CD14-positive monocyte (primary cell): ENCODE measurements at regions not wholly inside any gene's neighbourhood (a gene's known extent, or its start where the extent isn't known, plus 50 kb on each side); places are given as distances from the start of the nearest gene placed in this dataset.

Experiments used
- DNase-seq, 3 donors: peaks; one replicate each; pipeline ENCODE4 v3.0.0-alpha.2; 2011 to 2022
- H2AFZ ChIP-seq: 2 replicates; pipeline ENCODE4 v1.6.0; 2012; ENCODE audit warnings: mild to moderate bottlenecking, low read depth, low read length, inconsistent platforms; ENCODE audit not compliant: insufficient read depth, poor library complexity, severe bottlenecking
- H3K27ac ChIP-seq, 2 donors: 1 replicate in 1 of 2; 2 replicates in 1 of 2; pipeline ENCODE4 v1.5.1; 2012 to 2013; ENCODE audit warnings: low read length in 2 of 2, control low read depth in 1 of 2, inconsistent platforms in 1 of 2, low read depth in 1 of 2, mild to moderate bottlenecking in 1 of 2
- H3K27me3 ChIP-seq, 2 donors: one replicate each; pipeline versions ENCODE4 v1.6.0 to v1.6.1; 2011 to 2013; ENCODE audit warnings: low read length in 2 of 2; ENCODE audit not compliant: control insufficient read depth in 2 of 2, insufficient read depth in 2 of 2
- H3K36me3 ChIP-seq, 2 donors: replicated peaks in 1 of 2; 1 replicate in 1 of 2; 2 replicates in 1 of 2; pipeline versions ENCODE4 v1.5.1 to v1.6.1; 2012 to 2013; ENCODE audit warnings: low read length in 2 of 2, control low read depth in 1 of 2, inconsistent platforms in 1 of 2, mild to moderate bottlenecking in 1 of 2; ENCODE audit not compliant: insufficient read depth in 2 of 2, control insufficient read depth in 1 of 2
- H3K4me1 ChIP-seq, 2 donors: 1 replicate in 1 of 2; 2 replicates in 1 of 2; pipeline versions ENCODE4 v1.5.1 to v1.6.1; 2012 to 2013; ENCODE audit warnings: low read length in 2 of 2, control low read depth in 1 of 2, inconsistent platforms in 1 of 2, mild to moderate bottlenecking in 1 of 2, moderate library complexity in 1 of 2; ENCODE audit not compliant: insufficient read depth in 2 of 2, control insufficient read depth in 1 of 2
- H3K4me2 ChIP-seq: replicated peaks from 2 replicates; pipeline ENCODE3; 2012; ENCODE audit warnings: low read length, moderate library complexity, mild to moderate bottlenecking; ENCODE audit not compliant: poor library complexity, severe bottlenecking; ENCODE audit errors: extremely low read depth
- H3K4me3 ChIP-seq, 3 experiments: fragments of 200-600 bp in 1 of 3; sonication (generic) in 1 of 3; replicated peaks in 1 of 3; 1 replicate in 2 of 3; 2 replicates in 1 of 3; pipeline ENCODE4 v1.5.1; 2011 to 2013; ENCODE audit warnings: low read length in 3 of 3, mild to moderate bottlenecking in 3 of 3, control low read depth in 2 of 3, low read depth in 2 of 3, inconsistent platforms in 1 of 3, moderate library complexity in 1 of 3
- H3K79me2 ChIP-seq: 2 replicates; pipeline ENCODE4 v1.6.0; 2012; ENCODE audit warnings: mild to moderate bottlenecking, control low read depth, inconsistent platforms, low read length, moderate library complexity; ENCODE audit not compliant: insufficient read depth
- H3K9ac ChIP-seq: 2 replicates; pipeline ENCODE4 v1.6.0; 2017; ENCODE audit warnings: low read length, mild to moderate bottlenecking; ENCODE audit not compliant: insufficient read depth, poor library complexity, severe bottlenecking
- H3K9me3 ChIP-seq, 2 donors: replicated peaks in 1 of 2; 1 replicate in 1 of 2; 2 replicates in 1 of 2; pipeline versions ENCODE4 v1.5.1 to v1.6.1; 2012 to 2013; ENCODE audit warnings: low read length in 2 of 2, control low read depth in 1 of 2; ENCODE audit not compliant: control insufficient read depth in 1 of 2, insufficient read depth in 1 of 2
- H4K20me1 ChIP-seq: 2 replicates; pipeline ENCODE4 v1.6.0; 2012; ENCODE audit warnings: mild to moderate bottlenecking, low read length, control low read depth, moderate library complexity; ENCODE audit not compliant: insufficient read depth
- H3K27ac Mint-ChIP-seq, 7 donors: one replicate each; pipeline ENCODE4 v1.8.0; 2020; ENCODE audit warnings: mild to moderate bottlenecking in 7 of 7, mixed read lengths in 7 of 7, moderate library complexity in 6 of 7, inconsistent platforms in 2 of 7
- H3K27me3 Mint-ChIP-seq, 3 donors: one replicate each; pipeline ENCODE4 v1.8.0; 2021 to 2022; ENCODE audit warnings: low read depth in 3 of 3, mild to moderate bottlenecking in 3 of 3, mixed read lengths in 3 of 3, moderate library complexity in 3 of 3, inconsistent platforms in 1 of 3
- H3K36me3 Mint-ChIP-seq, 2 donors: one replicate each; pipeline ENCODE4 v1.8.0; 2020; ENCODE audit warnings: mixed read lengths in 2 of 2, inconsistent platforms in 1 of 2, mild to moderate bottlenecking in 1 of 2
- H3K4me1 Mint-ChIP-seq: one replicate; pipeline ENCODE4 v1.8.0; 2020; ENCODE audit warnings: mild to moderate bottlenecking, mixed read lengths
- H3K4me3 Mint-ChIP-seq, 2 donors: one replicate each; pipeline ENCODE4 v1.8.0; 2020; ENCODE audit warnings: mild to moderate bottlenecking in 2 of 2, mixed read lengths in 2 of 2, moderate library complexity in 1 of 2
- H3K9me3 Mint-ChIP-seq, 7 donors: one replicate each; pipeline ENCODE4 v1.8.0; 2020 to 2022; ENCODE audit warnings: mixed read lengths in 7 of 7, mild to moderate bottlenecking in 6 of 7, moderate library complexity in 6 of 7, inconsistent platforms in 2 of 7
- WGBS: methylation state at CpG from one replicate; pipeline ENCODE4 v1.1.5; 2013; ENCODE audit warnings: missing lambda C conversion rate; ENCODE audit not compliant: insufficient coverage; 5-methylcytosine and 5-hydroxymethylcytosine counted together
- intact Hi-C, 2 donors: fragments of 100-400 bp; cut with micrococcal nuclease; formaldehyde crosslinking; loops; one replicate each; pipeline versions ENCODE4 v1.15.0 to v1.15.1; 2023
- TF ChIP-seq, protein P1 (sequence below): fragments of 200-600 bp; IDR thresholded peaks from one replicate; pipeline ENCODE4 v1.8.0; 2022; ENCODE audit warnings: antibody characterized with exemption, mild to moderate bottlenecking

DNA sequence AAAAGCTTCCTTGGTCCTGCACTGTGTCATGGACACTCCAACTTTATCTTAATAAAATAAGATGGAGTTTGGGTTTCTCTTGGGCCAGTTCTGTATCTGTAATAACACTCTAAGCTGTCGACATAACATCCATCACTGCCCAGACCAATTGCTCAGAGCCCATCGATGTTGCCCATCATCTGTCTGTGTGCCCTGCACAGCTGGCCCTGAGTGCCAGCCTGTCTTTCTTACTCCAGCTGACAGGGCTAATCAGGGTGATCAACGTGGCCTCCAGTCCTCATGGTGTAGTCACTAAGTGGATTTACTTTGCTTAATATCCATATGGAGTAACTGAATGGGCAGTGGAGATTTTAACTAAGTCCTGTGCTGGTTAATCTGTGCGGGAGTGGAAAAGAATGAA lies 419.8 kb upstream of the TPM1 start:
- Mint-ChIP-seq H3K9me3 (no peaks in the 10 kb centered on the region), H3K27ac (no peak overlapping the region), H3K36me3 (no peaks in the 10 kb centered on the region), H3K27me3 (peaks cover 0 to 1% (median 0%) of the 10 kb centered on the region in 3 donors), H3K4me3 (no peak overlapping the region), H3K4me1 (peaks cover 3% of the 10 kb centered on the region)
- DNase-seq = no peak
- intact Hi-C loops = no loop called here
- TF ChIP-seq, protein P1, sequence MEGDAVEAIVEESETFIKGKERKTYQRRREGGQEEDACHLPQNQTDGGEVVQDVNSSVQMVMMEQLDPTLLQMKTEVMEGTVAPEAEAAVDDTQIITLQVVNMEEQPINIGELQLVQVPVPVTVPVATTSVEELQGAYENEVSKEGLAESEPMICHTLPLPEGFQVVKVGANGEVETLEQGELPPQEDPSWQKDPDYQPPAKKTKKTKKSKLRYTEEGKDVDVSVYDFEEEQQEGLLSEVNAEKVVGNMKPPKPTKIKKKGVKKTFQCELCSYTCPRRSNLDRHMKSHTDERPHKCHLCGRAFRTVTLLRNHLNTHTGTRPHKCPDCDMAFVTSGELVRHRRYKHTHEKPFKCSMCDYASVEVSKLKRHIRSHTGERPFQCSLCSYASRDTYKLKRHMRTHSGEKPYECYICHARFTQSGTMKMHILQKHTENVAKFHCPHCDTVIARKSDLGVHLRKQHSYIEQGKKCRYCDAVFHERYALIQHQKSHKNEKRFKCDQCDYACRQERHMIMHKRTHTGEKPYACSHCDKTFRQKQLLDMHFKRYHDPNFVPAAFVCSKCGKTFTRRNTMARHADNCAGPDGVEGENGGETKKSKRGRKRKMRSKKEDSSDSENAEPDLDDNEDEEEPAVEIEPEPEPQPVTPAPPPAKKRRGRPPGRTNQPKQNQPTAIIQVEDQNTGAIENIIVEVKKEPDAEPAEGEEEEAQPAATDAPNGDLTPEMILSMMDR = no peak
- Histone ChIP-seq H3K4me2 (no peak overlapping the region), H3K4me1 (no peaks in the 10 kb centered on the region), H3K79me2 (no peaks in the 10 kb centered on the region), H3K36me3 (no peaks in the 10 kb centered on the region), H4K20me1 (no peaks in the 10 kb centered on the region), H3K9ac (no peak overlapping the region), H3K27ac (no peak overlapping the region), H2AFZ (no peak overlapping the region), H3K4me3 (no peak overlapping the region), H3K9me3 (no peaks in the 10 kb centered on the region), H3K27me3 (no peaks in the 10 kb centered on the region)
- WGBS = 100% methylated on average over 1 of the region's 4 CpGs

DNA sequence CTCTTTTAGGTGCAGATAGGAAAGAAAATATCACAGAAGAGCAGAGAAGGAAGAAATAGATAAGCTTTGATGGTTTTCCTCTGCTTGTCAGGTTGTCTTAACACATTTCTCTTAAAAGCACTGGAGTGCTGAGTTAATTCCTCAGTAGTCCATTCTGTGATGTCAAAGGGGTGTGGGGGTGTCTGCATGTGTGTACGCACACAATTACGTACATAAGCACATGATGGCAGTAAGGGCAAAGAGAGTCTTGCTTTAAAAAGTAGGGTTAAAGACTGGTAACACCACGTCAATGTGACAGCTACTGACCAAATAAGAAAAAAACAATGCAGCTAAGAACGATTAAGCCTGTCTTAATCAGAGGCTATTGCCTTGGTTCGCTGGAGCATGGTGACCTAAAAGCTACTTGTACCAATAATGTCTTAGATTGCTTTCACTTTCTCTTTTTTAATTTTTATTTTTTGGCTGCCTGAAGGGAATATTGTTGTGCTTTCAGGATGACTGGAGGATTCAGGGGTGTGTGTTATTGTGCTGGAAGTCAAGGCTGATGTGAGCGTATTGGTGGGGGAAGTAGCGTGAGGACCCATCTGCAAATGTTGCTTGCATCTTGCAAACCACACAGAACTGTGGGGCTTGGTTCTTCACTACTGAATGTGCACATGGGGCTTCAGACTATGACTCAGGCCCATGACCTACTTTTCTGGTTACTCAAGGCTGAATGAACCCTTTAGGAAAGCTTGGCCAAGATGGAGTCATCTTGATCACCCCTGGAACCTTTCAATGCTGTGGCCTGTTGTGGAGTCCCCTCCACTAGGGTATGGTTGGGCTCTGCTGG lies 417.8 kb upstream of the TPM1 start:
- no peak overlapping the region for H3K27ac ChIP-seq
- Mint-ChIP-seq H3K4me1 (peaks cover 3% of the 10 kb centered on the region), H3K27me3 (peaks cover 0 to 1% (median 0%) of the 10 kb centered on the region in 3 donors), H3K36me3 (no peaks in the 10 kb centered on the region), H3K27ac (no peak overlapping the region), H3K9me3 (no peaks in the 10 kb centered on the region), H3K4me3 (peak overlapping the region in 1 of 2 donors; percentile 6)
- no peaks in the 10 kb centered on the region for H3K36me3 ChIP-seq
- TF ChIP-seq, protein P1 = no peak
- no peaks in the 10 kb centered on the region for H4K20me1 ChIP-seq
- no peaks in the 10 kb centered on the region for H3K4me1 ChIP-seq
- no peak overlapping the region for H2AFZ ChIP-seq
- intact Hi-C loops = no loop called here
- DNase-seq = no peak
- H3K4me3 ChIP-seq = no peak overlapping the region
- WGBS = 76% methylated on average over 6 of the region's 7 CpGs
- no peaks in the 10 kb centered on the region for H3K27me3 ChIP-seq
- no peaks in the 10 kb centered on the region for H3K9me3 ChIP-seq
- H3K9ac ChIP-seq = no peak overlapping the region
- H3K79me2 ChIP-seq = no peaks in the 10 kb centered on the region
- no peak overlapping the region for H3K4me2 ChIP-seq
